Naive thymus-derived CD4-positive, alpha-beta T cell (primary cell): ENCODE measurements at regions not wholly inside any gene's neighbourhood (a gene's known extent, or its start where the extent isn't known, plus 50 kb on each side); places are given as distances from the start of the nearest gene placed in this dataset.
"Not testable (repeated sequence)": the region's sequence is repeated elsewhere in the genome, so short reads cannot be mapped to it uniquely, and the experiment has no call there.

ENCODE experiments used
- ATAC-seq: fragments of 150-1000 bp; cut with Tn5 transposase; 2 replicates; pipeline ENCODE4 v1.10.0; 2021; ENCODE audit warnings: mild to moderate bottlenecking, moderate library complexity
- CTCF ChIA-PET: fragments of 350-600 bp; sonication (Branson Sonifier 250); formaldehyde crosslinking; loops from one replicate; lab custom pipeline; 2021; ENCODE audit warnings: antibody characterized with exemption; lab: Charles Lee
- POLR2A ChIA-PET: fragments of 350-600 bp; sonication (Branson Sonifier 250); formaldehyde crosslinking; loops from one replicate; lab custom pipeline; 2021; ENCODE audit warnings: antibody characterized with exemption, inconsistent platforms; lab: Charles Lee
- DNase-seq, 9 donors: peaks; one replicate each; pipeline versions ENCODE4 v3.0.0 to v3.0.0-alpha.2; 2020 to 2022; ENCODE audit warnings: mixed read lengths in 1 of 9
- H3K27ac ChIP-seq: one replicate; pipeline ENCODE4 v1.7.0; 2013; ENCODE audit warnings: mild to moderate bottlenecking, low read depth, low read length, moderate library complexity
- H3K27me3 ChIP-seq, 2 donors: one replicate each; pipeline ENCODE4 v1.7.0; 2013; ENCODE audit warnings: low read length in 2 of 2, mild to moderate bottlenecking in 2 of 2, moderate library complexity in 2 of 2; ENCODE audit not compliant: control insufficient read depth in 2 of 2, insufficient read depth in 2 of 2
- H3K36me3 ChIP-seq, 3 experiments: 1 replicate in 2 of 3; 2 replicates in 1 of 3; pipeline ENCODE4 v1.7.0; 2013; ENCODE audit warnings: low read length in 3 of 3, mild to moderate bottlenecking in 3 of 3, moderate library complexity in 1 of 3; ENCODE audit not compliant: insufficient read depth in 3 of 3, control insufficient read depth in 2 of 3
- H3K4me1 ChIP-seq, 2 donors: one replicate each; pipeline ENCODE4 v1.7.0; 2013; ENCODE audit warnings: low read length in 2 of 2, mild to moderate bottlenecking in 2 of 2, moderate library complexity in 1 of 2; ENCODE audit not compliant: control insufficient read depth in 2 of 2, insufficient read depth in 2 of 2
- H3K4me3 ChIP-seq: 2 replicates; pipeline ENCODE4 v1.7.0; 2013; ENCODE audit warnings: mild to moderate bottlenecking, low read length
- H3K9me3 ChIP-seq, 3 experiments: 1 replicate in 2 of 3; 2 replicates in 1 of 3; pipeline ENCODE4 v1.7.0; 2013; ENCODE audit warnings: low read length in 3 of 3; ENCODE audit not compliant: control insufficient read depth in 2 of 3
- H3K27ac Mint-ChIP-seq, 9 donors: one replicate each; pipeline ENCODE4 v1.8.0; 2020 to 2022; ENCODE audit warnings: mixed read lengths in 9 of 9, mild to moderate bottlenecking in 8 of 9, moderate library complexity in 5 of 9, inconsistent platforms in 2 of 9
- H3K27me3 Mint-ChIP-seq, 5 donors: one replicate each; pipeline ENCODE4 v1.8.0; 2021 to 2022; ENCODE audit warnings: mixed read lengths in 5 of 5, mild to moderate bottlenecking in 1 of 5
- H3K36me3 Mint-ChIP-seq, 5 donors: one replicate each; pipeline ENCODE4 v1.8.0; 2020 to 2022; ENCODE audit warnings: mixed read lengths in 5 of 5, mild to moderate bottlenecking in 3 of 5, inconsistent platforms in 1 of 5
- H3K4me1 Mint-ChIP-seq, 7 donors: one replicate each; pipeline ENCODE4 v1.8.0; 2020 to 2022; ENCODE audit warnings: mixed read lengths in 7 of 7, mild to moderate bottlenecking in 3 of 7, inconsistent platforms in 1 of 7
- H3K4me3 Mint-ChIP-seq, 10 donors: one replicate each; pipeline ENCODE4 v1.8.0; 2020 to 2022; ENCODE audit warnings: mild to moderate bottlenecking in 10 of 10, mixed read lengths in 10 of 10, moderate library complexity in 6 of 10, inconsistent platforms in 2 of 10
- H3K9me3 Mint-ChIP-seq, 11 donors: one replicate each; pipeline ENCODE4 v1.8.0; 2020 to 2022; ENCODE audit warnings: mixed read lengths in 11 of 11, mild to moderate bottlenecking in 4 of 11, inconsistent platforms in 1 of 11, moderate library complexity in 1 of 11
- intact Hi-C, 2 donors: fragments of 100-400 bp; cut with micrococcal nuclease; formaldehyde crosslinking; loops; one replicate each; pipeline ENCODE4 v1.15.1; 2023

DNA sequence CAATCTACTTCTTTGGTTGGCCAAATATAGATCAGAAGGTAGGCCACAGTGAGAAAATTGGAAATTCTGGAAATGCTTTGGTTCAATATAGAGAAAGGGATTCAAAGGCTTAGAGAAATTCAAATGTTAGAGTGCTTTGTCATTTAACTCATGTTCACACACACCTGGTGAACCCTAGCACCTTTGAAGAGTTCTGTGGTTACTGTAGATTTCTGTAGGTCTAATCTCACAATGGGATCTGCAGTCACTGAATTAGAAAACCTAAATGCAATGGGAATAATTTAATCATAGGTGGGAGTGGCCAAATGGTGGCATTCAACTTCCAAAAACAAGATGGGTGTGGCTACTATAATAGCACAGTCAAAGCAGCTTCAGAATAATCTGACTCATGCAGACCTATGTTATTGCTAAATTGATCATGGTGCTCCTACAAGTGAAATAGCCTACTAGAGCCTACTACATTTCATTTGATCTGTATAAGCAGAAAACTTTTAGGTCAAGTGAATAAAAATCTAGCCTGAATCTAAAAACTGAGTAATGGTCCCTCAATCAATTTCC lies 1152.9 kb downstream of the PCDH9 start:
- ATAC-seq = no peak
- DNase-seq = no peak
- intact Hi-C loops = no loop called here
- Histone ChIP-seq H3K36me3 (no peaks in the 10 kb centered on the region), H3K4me1 (no peaks in the 10 kb centered on the region), H3K9me3 (no peaks in the 10 kb centered on the region), H3K4me3 (no peak overlapping the region), H3K27me3 (no peaks in the 10 kb centered on the region), H3K27ac (no peak overlapping the region)
- no peak overlapping the region for H3K4me3 Mint-ChIP-seq
- CTCF ChIA-PET = no interaction called here
- POLR2A ChIA-PET = no interaction called here
- no peaks in the 10 kb centered on the region for H3K27me3 Mint-ChIP-seq
- no peak overlapping the region for H3K27ac Mint-ChIP-seq
- H3K36me3 Mint-ChIP-seq = no peaks in the 10 kb centered on the region
- H3K9me3 Mint-ChIP-seq = peaks cover 0 to 8% (median 2%) of the 10 kb centered on the region in 11 donors
- H3K4me1 Mint-ChIP-seq = no peaks in the 10 kb centered on the region

DNA sequence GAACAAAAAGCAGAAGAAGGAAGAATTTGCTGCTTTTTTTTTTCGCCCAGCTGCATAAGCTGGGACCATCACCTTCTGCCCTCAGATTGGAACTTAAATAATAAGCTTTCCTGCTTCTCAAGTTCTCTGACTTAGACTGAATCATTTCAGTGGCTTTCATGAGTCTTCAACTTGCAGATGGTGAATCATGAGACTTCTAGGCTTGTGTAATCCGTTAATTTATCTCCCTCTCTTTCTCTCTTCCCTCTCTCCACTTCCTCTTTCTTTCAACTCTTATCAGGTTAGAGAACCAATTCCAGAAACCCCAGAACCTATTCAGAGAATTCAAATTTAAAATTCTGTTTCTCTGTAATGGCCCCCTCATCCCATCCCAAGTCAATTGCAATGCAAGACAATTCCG lies 1153.7 kb downstream of the PCDH9 start:
- peaks cover 0 to 8% (median 2%) of the 10 kb centered on the region in 11 donors for H3K9me3 Mint-ChIP-seq
- no peak overlapping the region for H3K4me3 Mint-ChIP-seq
- Histone ChIP-seq H3K27ac (no peak overlapping the region), H3K9me3 (no peaks in the 10 kb centered on the region), H3K36me3 (no peaks in the 10 kb centered on the region), H3K27me3 (no peaks in the 10 kb centered on the region), H3K4me3 (no peak overlapping the region), H3K4me1 (no peaks in the 10 kb centered on the region)
- H3K36me3 Mint-ChIP-seq = no peaks in the 10 kb centered on the region
- H3K27ac Mint-ChIP-seq = no peak overlapping the region
- ChIA-PET CTCF (no interaction called here), POLR2A (no interaction called here)
- no peaks in the 10 kb centered on the region for H3K27me3 Mint-ChIP-seq
- DNase-seq (no peak), ATAC-seq (no peak)
- H3K4me1 Mint-ChIP-seq = no peaks in the 10 kb centered on the region
- intact Hi-C loops = no loop called here

DNA sequence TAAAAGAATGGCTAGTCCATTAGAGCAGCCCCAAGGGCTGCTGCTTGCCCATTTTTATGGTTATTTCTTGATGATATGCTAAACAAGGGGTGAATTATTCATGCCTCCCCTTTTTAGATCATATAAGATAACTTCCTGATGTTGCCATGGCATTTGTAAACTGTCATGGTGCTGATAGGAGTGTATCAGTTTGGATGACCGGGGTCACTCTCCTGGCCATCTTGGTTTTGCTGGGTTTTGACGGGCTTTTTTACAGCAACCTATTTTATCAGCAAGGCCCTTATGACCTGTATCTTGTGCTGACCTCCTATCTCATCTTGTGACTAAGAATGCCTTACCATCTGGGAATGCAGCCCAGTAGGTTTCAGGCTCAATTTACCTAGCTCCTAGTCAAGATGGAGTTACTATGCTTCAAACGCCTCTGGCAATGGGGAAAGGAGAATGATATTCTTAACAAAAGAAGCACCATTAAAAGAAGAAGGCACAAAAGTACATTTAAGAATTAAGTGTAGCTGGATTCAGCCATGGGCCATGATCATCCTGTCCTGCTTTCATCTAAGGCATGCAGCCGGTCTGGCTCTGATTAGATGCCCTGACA lies 1156.0 kb downstream of the PCDH9 start:
- H3K4me3 Mint-ChIP-seq = no peak overlapping the region
- Histone ChIP-seq H3K4me3 (no peak overlapping the region), H3K36me3 (no peaks in the 10 kb centered on the region), H3K27ac (no peak overlapping the region), H3K27me3 (no peaks in the 10 kb centered on the region), H3K4me1 (no peaks in the 10 kb centered on the region), H3K9me3 (no peaks in the 10 kb centered on the region)
- ATAC-seq = no peak
- ChIA-PET CTCF (no interaction called here), POLR2A (no interaction called here)
- H3K4me1 Mint-ChIP-seq = no peaks in the 10 kb centered on the region
- intact Hi-C loops = no loop called here
- H3K36me3 Mint-ChIP-seq = no peaks in the 10 kb centered on the region
- H3K9me3 Mint-ChIP-seq = peaks cover 0 to 9% (median 4%) of the 10 kb centered on the region in 11 donors
- no peak overlapping the region for H3K27ac Mint-ChIP-seq
- DNase-seq = no peak
- H3K27me3 Mint-ChIP-seq = no peaks in the 10 kb centered on the region

DNA sequence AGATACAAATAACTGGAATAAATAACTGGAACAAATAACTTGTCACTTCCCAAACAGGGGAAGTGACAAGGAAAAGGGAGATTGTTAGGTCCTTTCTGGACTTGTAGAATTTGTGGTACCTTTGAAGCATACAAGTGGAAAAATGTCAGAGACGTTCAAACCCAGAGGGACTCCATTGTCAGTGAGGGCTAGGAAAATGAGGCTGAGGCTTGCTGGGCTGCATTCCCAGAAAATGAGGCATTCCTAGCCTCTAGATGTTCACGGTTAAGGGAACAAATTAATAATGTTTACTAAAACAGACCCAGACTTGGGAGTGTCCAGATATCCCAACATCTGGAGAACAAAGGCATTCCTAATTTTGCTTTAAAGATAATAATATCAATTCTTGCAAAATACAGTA lies 1158.0 kb downstream of the PCDH9 start:
- H3K27ac Mint-ChIP-seq, H3K36me3 ChIP-seq, POLR2A ChIA-PET, H3K36me3 Mint-ChIP-seq, H3K27me3 Mint-ChIP-seq, H3K4me1 ChIP-seq, H3K27ac ChIP-seq, H3K4me3 Mint-ChIP-seq, H3K4me3 ChIP-seq, ATAC-seq, CTCF ChIA-PET, H3K27me3 ChIP-seq, DNase-seq, H3K9me3 ChIP-seq, intact Hi-C loops, H3K4me1 Mint-ChIP-seq: not testable (repeated sequence)
- H3K9me3 Mint-ChIP-seq = peaks cover 0 to 11% (median 5%) of the 10 kb centered on the region in 11 donors

DNA sequence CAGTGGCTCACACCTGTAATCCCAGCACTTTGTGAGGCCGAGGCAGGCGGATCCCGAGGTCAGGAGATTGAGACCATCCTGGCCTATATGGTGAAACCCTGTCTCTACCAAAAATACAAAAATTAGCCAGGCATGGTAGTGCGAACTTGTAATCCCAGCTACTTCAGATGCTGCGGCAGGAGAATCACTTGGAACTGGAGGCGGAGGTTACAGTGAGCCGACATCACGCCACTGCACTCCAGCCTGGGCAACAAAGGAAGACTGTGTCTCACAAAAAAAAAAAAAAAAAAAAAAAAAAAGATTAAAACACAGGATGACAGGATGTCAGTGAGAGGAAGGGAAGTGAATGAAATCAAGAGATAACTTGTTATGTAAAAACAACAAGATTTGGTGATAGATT lies 1158.5 kb downstream of the PCDH9 start:
- ChIA-PET CTCF (no interaction called here), POLR2A (no interaction called here)
- H3K9me3 ChIP-seq = no peaks in the 10 kb centered on the region
- H3K4me3 ChIP-seq = no peak overlapping the region
- H3K27me3 Mint-ChIP-seq = no peaks in the 10 kb centered on the region
- DNase-seq = no peak
- ATAC-seq = no peak
- H3K27me3 ChIP-seq = no peaks in the 10 kb centered on the region
- H3K27ac ChIP-seq = no peak overlapping the region
- H3K36me3 ChIP-seq = no peaks in the 10 kb centered on the region
- peaks cover 0 to 11% (median 4%) of the 10 kb centered on the region in 11 donors for H3K9me3 Mint-ChIP-seq
- intact Hi-C loops = no loop called here
- H3K4me1 Mint-ChIP-seq = no peaks in the 10 kb centered on the region
- no peaks in the 10 kb centered on the region for H3K36me3 Mint-ChIP-seq
- H3K27ac Mint-ChIP-seq = no peak overlapping the region
- no peak overlapping the region for H3K4me3 Mint-ChIP-seq
- no peaks in the 10 kb centered on the region for H3K4me1 ChIP-seq

DNA sequence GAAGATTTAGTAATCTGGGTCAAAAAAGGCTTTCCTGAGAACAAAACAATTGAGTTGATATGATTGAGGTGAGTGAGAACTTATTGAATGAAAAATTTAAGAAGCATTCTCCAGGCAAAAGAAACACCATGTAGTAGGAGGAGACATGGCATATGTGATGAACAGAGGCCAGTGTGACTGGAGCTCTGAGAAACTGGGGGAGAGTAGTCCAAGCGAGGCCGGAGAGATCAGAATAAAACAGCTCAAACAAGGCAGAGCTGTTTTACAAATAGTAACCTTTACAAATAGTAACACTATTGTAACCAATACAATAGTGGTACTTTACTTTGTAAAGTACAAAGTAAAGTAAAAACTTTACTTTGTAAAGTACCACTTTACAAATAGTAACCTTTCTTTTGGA lies 1159.1 kb downstream of the PCDH9 start:
- intact Hi-C loops = no loop called here
- H3K4me1 Mint-ChIP-seq = no peaks in the 10 kb centered on the region
- H3K36me3 Mint-ChIP-seq = no peaks in the 10 kb centered on the region
- H3K4me3 ChIP-seq = no peak overlapping the region
- ATAC-seq (no peak), DNase-seq (no peak)
- H3K27ac Mint-ChIP-seq = no peak overlapping the region
- H3K27me3 ChIP-seq = no peaks in the 10 kb centered on the region
- H3K4me3 Mint-ChIP-seq = no peak overlapping the region
- CTCF ChIA-PET = no interaction called here
- peaks cover 0 to 11% (median 3%) of the 10 kb centered on the region in 11 donors for H3K9me3 Mint-ChIP-seq
- H3K27me3 Mint-ChIP-seq = no peaks in the 10 kb centered on the region
- no peak overlapping the region for H3K27ac ChIP-seq
- H3K4me1 ChIP-seq = no peaks in the 10 kb centered on the region
- H3K36me3 ChIP-seq = no peaks in the 10 kb centered on the region
- POLR2A ChIA-PET = no interaction called here
- H3K9me3 ChIP-seq = no peaks in the 10 kb centered on the region

DNA sequence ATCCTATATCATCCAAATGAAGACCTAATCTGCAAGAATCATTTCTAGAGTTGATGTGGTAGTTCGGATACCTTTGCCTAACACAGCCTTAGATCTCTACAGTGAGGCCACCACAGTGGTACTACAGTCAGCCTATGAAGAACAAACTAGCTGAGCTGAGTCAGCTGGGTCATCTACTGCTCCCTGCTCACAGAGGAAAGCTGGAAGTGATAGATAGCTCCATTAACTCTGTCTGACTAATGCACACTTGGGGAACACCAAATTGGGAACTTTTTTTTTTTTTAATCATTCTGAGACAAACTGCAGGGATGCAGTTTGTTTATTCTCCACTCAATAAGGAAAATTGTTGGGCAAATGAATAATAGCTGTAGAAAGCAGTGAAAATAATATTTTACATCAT lies 1160.6 kb downstream of the PCDH9 start:
- Mint-ChIP-seq H3K27me3 (no peaks in the 10 kb centered on the region), H3K27ac (no peak overlapping the region), H3K4me1 (no peaks in the 10 kb centered on the region), H3K4me3 (no peak overlapping the region), H3K36me3 (no peaks in the 10 kb centered on the region), H3K9me3 (peaks cover 0 to 11% (median 3%) of the 10 kb centered on the region in 11 donors)
- ATAC-seq = no peak
- Histone ChIP-seq H3K36me3 (no peaks in the 10 kb centered on the region), H3K27me3 (no peaks in the 10 kb centered on the region), H3K4me1 (no peaks in the 10 kb centered on the region), H3K27ac (no peak overlapping the region), H3K4me3 (no peak overlapping the region), H3K9me3 (no peaks in the 10 kb centered on the region)
- CTCF ChIA-PET = interaction anchor here (0.6 kb wide), 1 partner anchor 17 kb away, joined by 3 read pairs; no protein-coding TSS in a partner anchor
- intact Hi-C loops = no loop called here
- no peak for DNase-seq
- POLR2A ChIA-PET = no interaction called here
